H9 (cell line): ENCODE measurements at regions not wholly inside any gene's neighbourhood (a gene's known extent, or its start where the extent isn't known, plus 50 kb on each side); places are given as distances from the start of the nearest gene placed in this dataset.

ENCODE experiments used
- DNase-seq: peaks from one replicate; pipeline ENCODE4 v3.0.0-alpha.2; 2017
- H2AFZ ChIP-seq: one replicate; pipeline ENCODE4 v1.6.1; 2013; ENCODE audit warnings: mild to moderate bottlenecking, low read length, control low read depth, moderate library complexity
- H2AK5ac ChIP-seq: 2 replicates; pipeline ENCODE4 v1.6.1; 2013; ENCODE audit warnings: low read length, control low read depth, mixed read lengths; ENCODE audit not compliant: insufficient read length
- H2BK120ac ChIP-seq: one replicate; pipeline ENCODE4 v1.6.1; 2013; ENCODE audit warnings: low read depth, mild to moderate bottlenecking, low read length, control low read depth, inconsistent platforms; ENCODE audit not compliant: poor library complexity, severe bottlenecking
- H2BK12ac ChIP-seq: 2 replicates; pipeline ENCODE4 v1.6.1; 2013; ENCODE audit warnings: low read length, control low read depth, mixed read lengths, low read depth; ENCODE audit not compliant: insufficient read length
- H2BK15ac ChIP-seq: 2 replicates; pipeline ENCODE4 v1.6.1; 2013; ENCODE audit warnings: low read depth, low read length, control low read depth
- H2BK20ac ChIP-seq: one replicate; pipeline ENCODE4 v1.6.1; 2013; ENCODE audit warnings: low read depth, mild to moderate bottlenecking, low read length, control low read depth, inconsistent platforms; ENCODE audit not compliant: poor library complexity, severe bottlenecking
- H2BK5ac ChIP-seq: 2 replicates; pipeline ENCODE4 v1.6.1; 2013; ENCODE audit warnings: low read length, control low read depth, mixed read lengths; ENCODE audit not compliant: insufficient read length
- H3K14ac ChIP-seq: 2 replicates; pipeline ENCODE4 v1.6.1; 2013; ENCODE audit warnings: low read length, control low read depth; ENCODE audit not compliant: insufficient read depth
- H3K18ac ChIP-seq: 2 replicates; pipeline ENCODE4 v1.6.1; 2013; ENCODE audit warnings: low read depth, mild to moderate bottlenecking, mixed read lengths, low read length, control low read depth; ENCODE audit not compliant: insufficient read length
- H3K23ac ChIP-seq: 2 replicates; pipeline ENCODE4 v1.6.1; 2013; ENCODE audit warnings: low read length, control low read depth, mixed read lengths, low read depth; ENCODE audit not compliant: insufficient read length
- H3K23me2 ChIP-seq: 2 replicates; pipeline ENCODE4 v1.6.1; 2013; ENCODE audit warnings: low read depth, mild to moderate bottlenecking, mixed read lengths, low read length, control low read depth; ENCODE audit not compliant: insufficient read length, poor library complexity, severe bottlenecking
- H3K27ac ChIP-seq: 2 replicates; pipeline ENCODE4 v1.5.1; 2013; ENCODE audit warnings: low read length, control low read depth, mixed read lengths, low read depth; ENCODE audit not compliant: insufficient read length
- H3K27me3 ChIP-seq: 2 replicates; pipeline ENCODE4 v1.6.1; 2013; ENCODE audit warnings: low read length, control low read depth, inconsistent platforms; ENCODE audit not compliant: insufficient read depth
- H3K4ac ChIP-seq: 2 replicates; pipeline ENCODE4 v1.6.1; 2013; ENCODE audit warnings: low read depth, mild to moderate bottlenecking, control low read depth, inconsistent platforms, low read length, moderate library complexity
- H3K4me1 ChIP-seq: 2 replicates; pipeline ENCODE4 v1.6.1; 2013; ENCODE audit warnings: low read length, control low read depth, inconsistent platforms; ENCODE audit not compliant: insufficient read depth
- H3K4me2 ChIP-seq: 2 replicates; pipeline ENCODE4 v1.6.1; 2013; ENCODE audit warnings: low read length, control low read depth, mixed read lengths; ENCODE audit not compliant: insufficient read length, insufficient read depth
- H3K56ac ChIP-seq: 2 replicates; pipeline ENCODE4 v1.6.1; 2013; ENCODE audit warnings: low read depth, mild to moderate bottlenecking, mixed read lengths, low read length, control low read depth; ENCODE audit not compliant: insufficient read length
- H3K79me1 ChIP-seq: 2 replicates; pipeline ENCODE4 v1.6.1; 2013; ENCODE audit warnings: low read depth, mild to moderate bottlenecking, moderate library complexity, low read length, control low read depth, inconsistent platforms; ENCODE audit not compliant: insufficient read depth, poor library complexity, severe bottlenecking
- H3K79me2 ChIP-seq: 2 replicates; pipeline ENCODE4 v1.6.1; 2013; ENCODE audit warnings: low read length, control low read depth, inconsistent platforms; ENCODE audit not compliant: insufficient read depth
- H3K9ac ChIP-seq: 2 replicates; pipeline ENCODE4 v1.6.1; 2013; ENCODE audit warnings: low read length, control low read depth, mixed read lengths; ENCODE audit not compliant: insufficient read length; ENCODE audit errors: extremely low read depth
- H3K9me3 ChIP-seq: one replicate; pipeline ENCODE4 v1.6.1; 2013; ENCODE audit warnings: low read depth, low read length, inconsistent platforms; ENCODE audit not compliant: control insufficient read depth
- H3T11ph ChIP-seq: one replicate; pipeline ENCODE4 v1.6.1; 2013; ENCODE audit warnings: mild to moderate bottlenecking, low read length, control low read depth, inconsistent platforms
- H4K20me1 ChIP-seq: one replicate; pipeline ENCODE4 v1.6.1; 2013; ENCODE audit not compliant: control insufficient read depth, insufficient read length, insufficient read depth
- H4K5ac ChIP-seq: 2 replicates; pipeline ENCODE4 v1.6.1; 2013; ENCODE audit warnings: low read depth, mild to moderate bottlenecking, mixed read lengths, low read length, control low read depth; ENCODE audit not compliant: insufficient read length
- H4K8ac ChIP-seq: replicated peaks from 2 replicates; pipeline ENCODE4 v1.6.1; 2013; ENCODE audit warnings: low read length, control low read depth, mixed read lengths, low read depth; ENCODE audit not compliant: insufficient read length
- H4K91ac ChIP-seq: 2 replicates; pipeline ENCODE4 v1.6.1; 2013; ENCODE audit warnings: low read depth, mild to moderate bottlenecking, moderate library complexity, mixed read lengths, low read length, control low read depth; ENCODE audit not compliant: insufficient read length
- H3K27ac Mint-ChIP-seq, 3 experiments: 2 replicates in 2 of 3; 3 replicates in 1 of 3; pipeline ENCODE4 v1.8.0; 2020 to 2021; ENCODE audit warnings: mixed read lengths in 3 of 3, mild to moderate bottlenecking in 1 of 3, moderate library complexity in 1 of 3
- H3K27me3 Mint-ChIP-seq: 2 replicates; pipeline ENCODE4 v1.8.0; 2021; ENCODE audit warnings: low read depth, mild to moderate bottlenecking, moderate library complexity, mixed read lengths
- H3K36me3 Mint-ChIP-seq, 3 experiments: 2 replicates in 2 of 3; 3 replicates in 1 of 3; pipeline ENCODE4 v1.8.0; 2020 to 2021; ENCODE audit warnings: low read depth in 3 of 3, mixed read lengths in 3 of 3; ENCODE audit not compliant: insufficient read depth in 1 of 3
- H3K4me1 Mint-ChIP-seq, 2 experiments: 2 replicates each; pipeline ENCODE4 v1.8.0; 2020; ENCODE audit warnings: mixed read lengths in 2 of 2
- H3K4me3 Mint-ChIP-seq, 2 experiments: 2 replicates in 1 of 2; 3 replicates in 1 of 2; pipeline ENCODE4 v1.8.0; 2020 to 2021; ENCODE audit warnings: mild to moderate bottlenecking in 2 of 2, mixed read lengths in 2 of 2, moderate library complexity in 1 of 2
- H3K9me3 Mint-ChIP-seq, 2 experiments: 2 replicates in 1 of 2; 3 replicates in 1 of 2; pipeline ENCODE4 v1.8.0; 2020; ENCODE audit warnings: mild to moderate bottlenecking in 2 of 2, mixed read lengths in 2 of 2, moderate library complexity in 1 of 2
- CTCF ChIP-seq: fragments of 200-600 bp; sonication (generic); conservative IDR thresholded peaks from 3 replicates; pipeline ENCODE4 v1.8.0; 2021; ENCODE audit warnings: antibody characterized with exemption, mild to moderate bottlenecking
- WGBS: extraction: QIAGEN DNeasy Blood & Tissue Kit; methylation state at CpG from one replicate; pipeline ENCODE4 v1.1.7; 2013; ENCODE audit warnings: missing lambda C conversion rate, low lambda C conversion rate, mixed read lengths; ENCODE audit not compliant: insufficient read length; ENCODE audit errors: extremely low coverage; 5-methylcytosine and 5-hydroxymethylcytosine counted together

GRCh38 chr6:156169371-156169770 lies 607.8 kb upstream of the ARID1B start:
- no peak for TF ChIP-seq CTCF
- WGBS: no CpG with 5 or more reads among the region's 1 CpG
- H3K14ac ChIP-seq: no peak overlapping the region
- H2BK12ac ChIP-seq: no peak overlapping the region
- H3K56ac ChIP-seq: no peak overlapping the region
- Mint-ChIP-seq H3K27me3 (peaks cover 6% of the 10 kb centered on the region), H3K9me3 (peaks cover 0 to 4% of the 10 kb centered on the region in 2 experiments; a peak in 2 of 5 replicates), H3K27ac (no peak overlapping the region), H3K4me3 (no peak overlapping the region), H3K4me1 (peaks cover 6 to 14% of the 10 kb centered on the region in 2 experiments), H3K36me3 (peaks cover 3 to 4% (median 3%) of the 10 kb centered on the region in 3 experiments; a peak in 4 of 7 replicates)
- H2AK5ac ChIP-seq: no peak overlapping the region
- H2BK20ac ChIP-seq: no peak overlapping the region
- H2BK15ac ChIP-seq: no peak overlapping the region
- no peak overlapping the region for H4K91ac ChIP-seq
- no peak for DNase-seq
- H3K23me2 ChIP-seq: no peaks in the 10 kb centered on the region
- H3K4me2 ChIP-seq: no peak overlapping the region
- no peaks in the 10 kb centered on the region for H3K79me1 ChIP-seq
- H2AFZ ChIP-seq: no peak overlapping the region
- no peak overlapping the region for H4K5ac ChIP-seq
- no peaks in the 10 kb centered on the region for H3K4me1 ChIP-seq
- H2BK120ac ChIP-seq: no peak overlapping the region
- H3K23ac ChIP-seq: no peak overlapping the region
- H3K9me3 ChIP-seq: no peaks in the 10 kb centered on the region
- no peaks in the 10 kb centered on the region for H4K20me1 ChIP-seq
- no peak overlapping the region for H3K27ac ChIP-seq
- H3T11ph ChIP-seq: no peak overlapping the region
- H3K9ac ChIP-seq: no peak overlapping the region
- H2BK5ac ChIP-seq: no peak overlapping the region
- H3K18ac ChIP-seq: no peak overlapping the region
- no peaks in the 10 kb centered on the region for H3K79me2 ChIP-seq
- no peaks in the 10 kb centered on the region for H3K27me3 ChIP-seq
- H3K4ac ChIP-seq: no peak overlapping the region
- H4K8ac ChIP-seq: no peak overlapping the region
